GM19467 (cell line): ENCODE measurements at regions not wholly inside any gene's neighbourhood (a gene's known extent, or its start where the extent isn't known, plus 50 kb on each side); places are given as distances from the start of the nearest gene placed in this dataset.

Source experiments
- ATAC-seq: cut with Tn5 transposase; IDR thresholded peaks from one replicate; pipeline ENCODE4 v1.9.1; 2021; ENCODE audit warnings: mild to moderate bottlenecking, moderate library complexity; ENCODE audit not compliant: unreplicated experiment

GRCh38 chr5:123871373-123871772 lies 359.4 kb downstream of the CSNK1G3 start:
- ATAC-seq, result no peak

- ATAC-seq, result no peak
Measured at GRCh38 chr5:123868881-123869280, 356.9 kb downstream of the CSNK1G3 start.

GRCh38 chr5:123868267-123868666 lies 356.3 kb downstream of the CSNK1G3 start:
- no peak for ATAC-seq

GRCh38 chr5:123865641-123866040 lies 353.7 kb downstream of the CSNK1G3 start:
- no peak for ATAC-seq

- no peak for ATAC-seq
Measured at GRCh38 chr5:123864578-123864977, 352.6 kb downstream of the CSNK1G3 start.

- no peak for ATAC-seq
Measured at GRCh38 chr5:123858938-123859337, 347.0 kb downstream of the CSNK1G3 start.

GRCh38 chr5:123856766-123857165 lies 344.8 kb downstream of the CSNK1G3 start:
- no peak for ATAC-seq

GRCh38 chr5:123855609-123856008 lies 343.6 kb downstream of the CSNK1G3 start:
- no peak for ATAC-seq

- no peak for ATAC-seq
Measured at GRCh38 chr5:123845356-123846100, 333.6 kb downstream of the CSNK1G3 start.

GRCh38 chr5:123844873-123845272 lies 332.9 kb downstream of the CSNK1G3 start:
- ATAC-seq, result no peak

- no peak for ATAC-seq
Measured at GRCh38 chr5:123835421-123835820, 323.4 kb downstream of the CSNK1G3 start.

GRCh38 chr5:123830575-123830974 lies 318.6 kb downstream of the CSNK1G3 start:
- no peak for ATAC-seq

GRCh38 chr5:123827811-123828210 lies 315.8 kb downstream of the CSNK1G3 start:
- ATAC-seq, result no peak

GRCh38 chr5:123819833-123820232 lies 307.9 kb downstream of the CSNK1G3 start:
- no peak for ATAC-seq

- no peak for ATAC-seq
Measured at GRCh38 chr5:123819386-123819785, 307.4 kb downstream of the CSNK1G3 start.

GRCh38 chr5:123817267-123817666 lies 305.3 kb downstream of the CSNK1G3 start:
- no peak for ATAC-seq

GRCh38 chr5:123814801-123815470 lies 303.0 kb downstream of the CSNK1G3 start:
- no peak for ATAC-seq

GRCh38 chr5:123813937-123814624 lies 302.1 kb downstream of the CSNK1G3 start:
- ATAC-seq, result no peak

- no peak for ATAC-seq
Measured at GRCh38 chr5:123813264-123813663, 301.3 kb downstream of the CSNK1G3 start.

- no peak for ATAC-seq
Measured at GRCh38 chr5:123811831-123812230, 299.9 kb downstream of the CSNK1G3 start.

- ATAC-seq, result no peak
Measured at GRCh38 chr5:123810746-123811340, 298.9 kb downstream of the CSNK1G3 start.
